Stomach (tissue), 4 donors: ENCODE measurements at regions not wholly inside any gene's neighbourhood (a gene's known extent, or its start where the extent isn't known, plus 50 kb on each side); places are given as distances from the start of the nearest gene placed in this dataset.
"Not testable (repeated sequence)": the region's sequence is repeated elsewhere in the genome, so short reads cannot be mapped to it uniquely, and the experiment has no call there.

Experiments used
- POLR2AphosphoS5 ChIP-seq, 3 donors: sonication (generic); formaldehyde crosslinking; IDR thresholded peaks; one replicate each; pipeline ENCODE4 v1.6.1; 2016; ENCODE audit warnings: antibody characterized with exemption in 3 of 3
- TF ChIP-seq, protein P1 (sequence below), 7 experiments: fragments of 450-650 bp in 4 of 7; fragments of 200-600 bp in 3 of 7; sonication (generic) in 3 of 7; IDR thresholded peaks; one replicate each; pipeline ENCODE4 v1.5.1; 2016 to 2019; ENCODE audit warnings: antibody characterized with exemption in 7 of 7, control low read depth in 2 of 7, mild to moderate bottlenecking in 1 of 7

DNA sequence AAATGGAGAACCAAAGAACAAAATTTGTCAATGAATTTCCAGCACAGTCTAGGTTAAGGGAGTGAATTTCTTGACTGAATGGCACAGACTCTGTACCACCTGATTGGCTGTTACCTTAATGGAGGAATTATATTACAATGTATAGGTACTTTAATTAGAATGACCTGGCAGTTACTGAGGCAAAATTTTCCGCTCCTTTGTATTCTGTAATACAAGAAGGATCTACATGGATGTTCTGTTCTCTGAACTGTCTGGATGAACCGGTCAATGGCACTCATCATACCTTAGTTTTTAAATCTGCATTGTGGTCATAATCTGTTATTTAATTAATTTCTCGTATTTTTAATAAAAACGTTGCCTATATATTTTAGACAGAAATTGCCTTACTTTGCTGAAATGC is 72.3 kb upstream of the PLEKHM1 start:
- TF ChIP-seq, protein P1, sequence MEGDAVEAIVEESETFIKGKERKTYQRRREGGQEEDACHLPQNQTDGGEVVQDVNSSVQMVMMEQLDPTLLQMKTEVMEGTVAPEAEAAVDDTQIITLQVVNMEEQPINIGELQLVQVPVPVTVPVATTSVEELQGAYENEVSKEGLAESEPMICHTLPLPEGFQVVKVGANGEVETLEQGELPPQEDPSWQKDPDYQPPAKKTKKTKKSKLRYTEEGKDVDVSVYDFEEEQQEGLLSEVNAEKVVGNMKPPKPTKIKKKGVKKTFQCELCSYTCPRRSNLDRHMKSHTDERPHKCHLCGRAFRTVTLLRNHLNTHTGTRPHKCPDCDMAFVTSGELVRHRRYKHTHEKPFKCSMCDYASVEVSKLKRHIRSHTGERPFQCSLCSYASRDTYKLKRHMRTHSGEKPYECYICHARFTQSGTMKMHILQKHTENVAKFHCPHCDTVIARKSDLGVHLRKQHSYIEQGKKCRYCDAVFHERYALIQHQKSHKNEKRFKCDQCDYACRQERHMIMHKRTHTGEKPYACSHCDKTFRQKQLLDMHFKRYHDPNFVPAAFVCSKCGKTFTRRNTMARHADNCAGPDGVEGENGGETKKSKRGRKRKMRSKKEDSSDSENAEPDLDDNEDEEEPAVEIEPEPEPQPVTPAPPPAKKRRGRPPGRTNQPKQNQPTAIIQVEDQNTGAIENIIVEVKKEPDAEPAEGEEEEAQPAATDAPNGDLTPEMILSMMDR (IDR thresholded peaks at IDR 0.05) = not testable (repeated sequence)
- TF ChIP-seq POLR2AphosphoS5 (IDR thresholded peaks at IDR 0.05) = not testable (repeated sequence)
